Esophagus squamous epithelium (tissue), 4 donors: ENCODE measurements at regions not wholly inside any gene's neighbourhood (a gene's known extent, or its start where the extent isn't known, plus 50 kb on each side); places are given as distances from the start of the nearest gene placed in this dataset.

Source experiments
- POLR2A ChIP-seq, 4 donors: fragments of 450-650 bp; IDR thresholded peaks; one replicate each; pipeline ENCODE4 v1.6.1; 2017; ENCODE audit warnings: antibody characterized with exemption in 4 of 4, mild to moderate bottlenecking in 4 of 4, moderate library complexity in 3 of 4
- TF ChIP-seq, protein P1 (sequence below), 6 experiments: fragments of 450-650 bp in 4 of 6; fragments of 200-600 bp in 2 of 6; sonication (generic) in 2 of 6; IDR thresholded peaks; one replicate each; pipeline ENCODE4 v1.5.1; 2016 to 2019; ENCODE audit warnings: antibody characterized with exemption in 6 of 6, mild to moderate bottlenecking in 4 of 6, moderate library complexity in 4 of 6

DNA sequence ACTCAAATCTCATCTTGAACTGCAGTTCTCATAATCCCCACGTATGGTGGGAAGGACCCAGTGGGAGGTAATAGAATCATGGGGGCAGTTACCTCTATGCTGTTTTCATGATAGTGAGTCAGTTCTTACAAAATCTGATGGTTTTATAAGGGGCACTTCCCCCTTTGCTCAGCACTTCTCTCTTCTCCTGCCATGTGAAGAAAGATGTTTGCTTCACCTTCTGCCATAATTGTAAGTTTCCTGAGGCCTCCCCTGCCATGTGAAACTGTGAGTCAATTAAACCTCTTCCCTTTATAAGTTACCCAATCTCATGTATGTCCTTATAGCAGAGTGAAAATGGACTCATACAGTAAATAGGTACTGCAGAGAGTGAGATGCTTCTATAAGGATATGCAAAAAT, 1050.6 kb upstream of the GRIA3 start:
- TF ChIP-seq, protein P1, sequence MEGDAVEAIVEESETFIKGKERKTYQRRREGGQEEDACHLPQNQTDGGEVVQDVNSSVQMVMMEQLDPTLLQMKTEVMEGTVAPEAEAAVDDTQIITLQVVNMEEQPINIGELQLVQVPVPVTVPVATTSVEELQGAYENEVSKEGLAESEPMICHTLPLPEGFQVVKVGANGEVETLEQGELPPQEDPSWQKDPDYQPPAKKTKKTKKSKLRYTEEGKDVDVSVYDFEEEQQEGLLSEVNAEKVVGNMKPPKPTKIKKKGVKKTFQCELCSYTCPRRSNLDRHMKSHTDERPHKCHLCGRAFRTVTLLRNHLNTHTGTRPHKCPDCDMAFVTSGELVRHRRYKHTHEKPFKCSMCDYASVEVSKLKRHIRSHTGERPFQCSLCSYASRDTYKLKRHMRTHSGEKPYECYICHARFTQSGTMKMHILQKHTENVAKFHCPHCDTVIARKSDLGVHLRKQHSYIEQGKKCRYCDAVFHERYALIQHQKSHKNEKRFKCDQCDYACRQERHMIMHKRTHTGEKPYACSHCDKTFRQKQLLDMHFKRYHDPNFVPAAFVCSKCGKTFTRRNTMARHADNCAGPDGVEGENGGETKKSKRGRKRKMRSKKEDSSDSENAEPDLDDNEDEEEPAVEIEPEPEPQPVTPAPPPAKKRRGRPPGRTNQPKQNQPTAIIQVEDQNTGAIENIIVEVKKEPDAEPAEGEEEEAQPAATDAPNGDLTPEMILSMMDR (IDR thresholded peaks at IDR 0.05), result no peak
- no peak for TF ChIP-seq POLR2A (IDR thresholded peaks at IDR 0.05)
